GM18870 (cell line): ENCODE measurements at regions not wholly inside any gene's neighbourhood (a gene's known extent, or its start where the extent isn't known, plus 50 kb on each side); places are given as distances from the start of the nearest gene placed in this dataset.

Source experiments
- ATAC-seq: cut with Tn5 transposase; IDR thresholded peaks from one replicate; pipeline ENCODE4 v1.9.1; 2021; ENCODE audit warnings: moderate library complexity; ENCODE audit not compliant: unreplicated experiment

- ATAC-seq = no peak
Measured at GRCh38 chr18:70446063-70446462, 157.2 kb downstream of the SOCS6 start.

- ATAC-seq = no peak
Measured at GRCh38 chr18:70442933-70443332, 154.1 kb downstream of the SOCS6 start.

- ATAC-seq = no peak
Measured at GRCh38 chr18:70432804-70433400, 144.1 kb downstream of the SOCS6 start.

GRCh38 chr18:70431203-70431624 lies 142.4 kb downstream of the SOCS6 start:
- no peak for ATAC-seq

- ATAC-seq = no peak
Measured at GRCh38 chr18:70430501-70431173, 141.8 kb downstream of the SOCS6 start.

- ATAC-seq = no peak
Measured at GRCh38 chr18:70429847-70430500, 141.1 kb downstream of the SOCS6 start.

GRCh38 chr18:70428439-70428838 lies 139.6 kb downstream of the SOCS6 start:
- peak; percentile 100 for ATAC-seq

- no peak for ATAC-seq
Measured at GRCh38 chr18:70426818-70427217, 138.0 kb downstream of the SOCS6 start.

GRCh38 chr18:70425236-70425635 lies 136.4 kb downstream of the SOCS6 start:
- no peak for ATAC-seq

- ATAC-seq = no peak
Measured at GRCh38 chr18:70423988-70424387, 135.1 kb downstream of the SOCS6 start.

GRCh38 chr18:70423120-70423519 lies 134.3 kb downstream of the SOCS6 start:
- ATAC-seq = no peak

- ATAC-seq = no peak
Measured at GRCh38 chr18:70422391-70422965, 133.6 kb downstream of the SOCS6 start.

- ATAC-seq = no peak
Measured at GRCh38 chr18:70421471-70422390, 132.9 kb downstream of the SOCS6 start.

GRCh38 chr18:70420146-70420898 lies 131.5 kb downstream of the SOCS6 start:
- no peak for ATAC-seq

GRCh38 chr18:70419526-70419925 lies 130.7 kb downstream of the SOCS6 start:
- ATAC-seq = no peak

- peak; percentile 100 for ATAC-seq
Measured at GRCh38 chr18:70418546-70419311, 129.9 kb downstream of the SOCS6 start.

GRCh38 chr18:70417847-70418246 lies 129.0 kb downstream of the SOCS6 start:
- ATAC-seq = no peak

GRCh38 chr18:70416496-70416895 lies 127.7 kb downstream of the SOCS6 start:
- ATAC-seq = no peak

GRCh38 chr18:70415823-70416488 lies 127.1 kb downstream of the SOCS6 start:
- no peak for ATAC-seq
